Central memory CD8-positive, alpha-beta T cell (primary cell): ENCODE measurements at regions not wholly inside any gene's neighbourhood (a gene's known extent, or its start where the extent isn't known, plus 50 kb on each side); places are given as distances from the start of the nearest gene placed in this dataset.

Source experiments
- ATAC-seq: fragments of 150-1000 bp; cut with Tn5 transposase; replicated peaks from 2 replicates; pipeline ENCODE4 v1.10.0; 2022; ENCODE audit warnings: mild to moderate bottlenecking, moderate FRiP score, moderate number of reproducible peaks; ENCODE audit not compliant: poor library complexity, severe bottlenecking; ENCODE audit errors: extremely low read depth
- DNase-seq, 2 donors: peaks; one replicate each; pipeline ENCODE4 v3.0.0; 2021; ENCODE audit warnings: low spot score in 2 of 2
- H3K27ac Mint-ChIP-seq: one replicate; pipeline ENCODE4 v1.8.0; 2022; ENCODE audit warnings: low read depth, mild to moderate bottlenecking, moderate library complexity, mixed read lengths
- H3K27me3 Mint-ChIP-seq: one replicate; pipeline ENCODE4 v1.8.0; 2022; ENCODE audit warnings: mixed read lengths
- H3K36me3 Mint-ChIP-seq: one replicate; pipeline ENCODE4 v1.8.0; 2022; ENCODE audit warnings: mild to moderate bottlenecking, moderate library complexity, mixed read lengths; ENCODE audit not compliant: insufficient read depth
- H3K4me1 Mint-ChIP-seq: one replicate; pipeline ENCODE4 v1.8.0; 2022; ENCODE audit warnings: mixed read lengths
- H3K4me3 Mint-ChIP-seq: one replicate; pipeline ENCODE4 v1.8.0; 2022; ENCODE audit warnings: mild to moderate bottlenecking, moderate library complexity, mixed read lengths
- H3K9me3 Mint-ChIP-seq: one replicate; pipeline ENCODE4 v1.8.0; 2022; ENCODE audit warnings: mixed read lengths

GRCh38 chr9:20042128-20042711 is 253.4 kb upstream of the SLC24A2 start:
- peak; percentile 18 for ATAC-seq
- peak overlapping the region; percentile 76 for H3K4me3 Mint-ChIP-seq
- H3K9me3 Mint-ChIP-seq: no peaks in the 10 kb centered on the region
- H3K27ac Mint-ChIP-seq: peak overlapping the region; percentile 89
- peaks cover 4% of the 10 kb centered on the region for H3K36me3 Mint-ChIP-seq
- no peak for DNase-seq
- no peaks in the 10 kb centered on the region for H3K27me3 Mint-ChIP-seq
- H3K4me1 Mint-ChIP-seq: peaks cover 20% of the 10 kb centered on the region

- Mint-ChIP-seq H3K9me3 (no peaks in the 10 kb centered on the region), H3K27ac (peak overlapping the region; percentile 89), H3K36me3 (peaks cover 4% of the 10 kb centered on the region), H3K4me1 (peaks cover 20% of the 10 kb centered on the region), H3K4me3 (peak overlapping the region; percentile 76), H3K27me3 (no peaks in the 10 kb centered on the region)
- ATAC-seq (peak; percentile 87), DNase-seq (peak in 1 of 2 donors; percentile 50)
Measured at GRCh38 chr9:20041697-20042081, 252.9 kb upstream of the SLC24A2 start.

- ATAC-seq (no peak), DNase-seq (no peak)
- Mint-ChIP-seq H3K27me3 (no peaks in the 10 kb centered on the region), H3K4me3 (no peak overlapping the region), H3K9me3 (no peaks in the 10 kb centered on the region), H3K27ac (no peak overlapping the region), H3K4me1 (peaks cover 20% of the 10 kb centered on the region), H3K36me3 (peaks cover 4% of the 10 kb centered on the region)
Measured at GRCh38 chr9:20040991-20041696, 252.3 kb upstream of the SLC24A2 start.

GRCh38 chr9:20037699-20038098 is 248.9 kb upstream of the SLC24A2 start:
- no peaks in the 10 kb centered on the region for H3K36me3 Mint-ChIP-seq
- peaks cover 9% of the 10 kb centered on the region for H3K4me1 Mint-ChIP-seq

GRCh38 chr9:20033511-20033910 is 244.7 kb upstream of the SLC24A2 start:
- Mint-ChIP-seq H3K4me1 (no peaks in the 10 kb centered on the region), H3K4me3 (no peak overlapping the region), H3K27ac (no peak overlapping the region), H3K9me3 (no peaks in the 10 kb centered on the region), H3K36me3 (no peaks in the 10 kb centered on the region), H3K27me3 (no peaks in the 10 kb centered on the region)
- DNase-seq (no peak), ATAC-seq (no peak)

More at GRCh38 chr9:20037699-20038098, 248.9 kb upstream of the SLC24A2 start:
- ATAC-seq (no peak), DNase-seq (no peak)
- H3K4me3 Mint-ChIP-seq: no peak overlapping the region
- no peaks in the 10 kb centered on the region for H3K27me3 Mint-ChIP-seq
- H3K27ac Mint-ChIP-seq: no peak overlapping the region
- H3K9me3 Mint-ChIP-seq: no peaks in the 10 kb centered on the region

GRCh38 chr9:20032413-20033006 is 243.7 kb upstream of the SLC24A2 start:
- Mint-ChIP-seq H3K27ac (no peak overlapping the region), H3K36me3 (no peaks in the 10 kb centered on the region), H3K4me1 (no peaks in the 10 kb centered on the region), H3K27me3 (no peaks in the 10 kb centered on the region), H3K9me3 (no peaks in the 10 kb centered on the region), H3K4me3 (no peak overlapping the region)
- ATAC-seq: no peak
- no peak for DNase-seq

- Mint-ChIP-seq H3K4me1 (no peaks in the 10 kb centered on the region), H3K36me3 (no peaks in the 10 kb centered on the region), H3K9me3 (no peaks in the 10 kb centered on the region), H3K27ac (no peak overlapping the region), H3K27me3 (no peaks in the 10 kb centered on the region), H3K4me3 (no peak overlapping the region)
- ATAC-seq (no peak), DNase-seq (no peak)
Measured at GRCh38 chr9:20031836-20032235, 243.0 kb upstream of the SLC24A2 start.

GRCh38 chr9:20030671-20031070 is 241.8 kb upstream of the SLC24A2 start:
- Mint-ChIP-seq H3K4me3 (no peak overlapping the region), H3K4me1 (no peaks in the 10 kb centered on the region), H3K27ac (no peak overlapping the region), H3K36me3 (no peaks in the 10 kb centered on the region), H3K27me3 (no peaks in the 10 kb centered on the region), H3K9me3 (no peaks in the 10 kb centered on the region)
- no peak for DNase-seq
- no peak for ATAC-seq

- Mint-ChIP-seq H3K4me3 (no peak overlapping the region), H3K27me3 (no peaks in the 10 kb centered on the region), H3K36me3 (no peaks in the 10 kb centered on the region), H3K27ac (no peak overlapping the region), H3K9me3 (no peaks in the 10 kb centered on the region), H3K4me1 (no peaks in the 10 kb centered on the region)
- DNase-seq: no peak
- ATAC-seq: no peak
Measured at GRCh38 chr9:20030221-20030620, 241.4 kb upstream of the SLC24A2 start.

GRCh38 chr9:20028849-20029231 is 240.0 kb upstream of the SLC24A2 start:
- DNase-seq (no peak), ATAC-seq (no peak)
- Mint-ChIP-seq H3K4me3 (no peak overlapping the region), H3K27ac (no peak overlapping the region), H3K9me3 (no peaks in the 10 kb centered on the region), H3K36me3 (no peaks in the 10 kb centered on the region), H3K27me3 (no peaks in the 10 kb centered on the region), H3K4me1 (no peaks in the 10 kb centered on the region)

- ATAC-seq: no peak
Measured at GRCh38 chr9:20028192-20028848, 239.5 kb upstream of the SLC24A2 start.

GRCh38 chr9:20023961-20024571 is 235.2 kb upstream of the SLC24A2 start:
- Mint-ChIP-seq H3K9me3 (no peaks in the 10 kb centered on the region), H3K27me3 (no peaks in the 10 kb centered on the region), H3K36me3 (no peaks in the 10 kb centered on the region), H3K4me1 (no peaks in the 10 kb centered on the region), H3K27ac (no peak overlapping the region), H3K4me3 (no peak overlapping the region)
- DNase-seq: no peak
- ATAC-seq: no peak

More at GRCh38 chr9:20028192-20028848, 239.5 kb upstream of the SLC24A2 start:
- no peaks in the 10 kb centered on the region for H3K4me1 Mint-ChIP-seq
- no peak for DNase-seq
- H3K9me3 Mint-ChIP-seq: no peaks in the 10 kb centered on the region
- H3K27ac Mint-ChIP-seq: no peak overlapping the region
- no peaks in the 10 kb centered on the region for H3K36me3 Mint-ChIP-seq
- no peak overlapping the region for H3K4me3 Mint-ChIP-seq
- no peaks in the 10 kb centered on the region for H3K27me3 Mint-ChIP-seq
